ENCODE measurements at regions not wholly inside any gene's neighbourhood (a gene's known extent, or its start where the extent isn't known, plus 50 kb on each side); places are given as distances from the start of the nearest gene placed in this dataset.

- TF ChIP-seq POLR2A (IDR thresholded peaks at IDR 0.05; ENCODE audit: borderline replicate concordance, extremely low read depth, insufficient read depth, insufficient read length) (no peak), EZH2 (IDR thresholded peaks at IDR 0.05) (no peak), TCF7L2 (IDR thresholded peaks at IDR 0.05; ENCODE audit: borderline replicate concordance, extremely low read depth, insufficient read depth, insufficient read length) (no peak), ELF1 (IDR thresholded peaks at IDR 0.05; ENCODE audit: borderline replicate concordance, low read depth) (no peak), RAD21 (IDR thresholded peaks at IDR 0.05; ENCODE audit: low read depth) (no peak), ZNF274 (IDR thresholded peaks at IDR 0.05; ENCODE audit: low read depth, low read length) (no peak)
- TF ChIP-seq, protein P1, sequence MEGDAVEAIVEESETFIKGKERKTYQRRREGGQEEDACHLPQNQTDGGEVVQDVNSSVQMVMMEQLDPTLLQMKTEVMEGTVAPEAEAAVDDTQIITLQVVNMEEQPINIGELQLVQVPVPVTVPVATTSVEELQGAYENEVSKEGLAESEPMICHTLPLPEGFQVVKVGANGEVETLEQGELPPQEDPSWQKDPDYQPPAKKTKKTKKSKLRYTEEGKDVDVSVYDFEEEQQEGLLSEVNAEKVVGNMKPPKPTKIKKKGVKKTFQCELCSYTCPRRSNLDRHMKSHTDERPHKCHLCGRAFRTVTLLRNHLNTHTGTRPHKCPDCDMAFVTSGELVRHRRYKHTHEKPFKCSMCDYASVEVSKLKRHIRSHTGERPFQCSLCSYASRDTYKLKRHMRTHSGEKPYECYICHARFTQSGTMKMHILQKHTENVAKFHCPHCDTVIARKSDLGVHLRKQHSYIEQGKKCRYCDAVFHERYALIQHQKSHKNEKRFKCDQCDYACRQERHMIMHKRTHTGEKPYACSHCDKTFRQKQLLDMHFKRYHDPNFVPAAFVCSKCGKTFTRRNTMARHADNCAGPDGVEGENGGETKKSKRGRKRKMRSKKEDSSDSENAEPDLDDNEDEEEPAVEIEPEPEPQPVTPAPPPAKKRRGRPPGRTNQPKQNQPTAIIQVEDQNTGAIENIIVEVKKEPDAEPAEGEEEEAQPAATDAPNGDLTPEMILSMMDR (IDR thresholded peaks at IDR 0.05 in 2 of 3, conservative IDR thresholded peaks at IDR 0.05 in 1 of 3; ENCODE audit: borderline replicate concordance in 1 of 3, insufficient read depth in 1 of 3, low read depth in 2 of 3, low read length in 2 of 3), result no peak
- TF ChIP-seq, protein P2, sequence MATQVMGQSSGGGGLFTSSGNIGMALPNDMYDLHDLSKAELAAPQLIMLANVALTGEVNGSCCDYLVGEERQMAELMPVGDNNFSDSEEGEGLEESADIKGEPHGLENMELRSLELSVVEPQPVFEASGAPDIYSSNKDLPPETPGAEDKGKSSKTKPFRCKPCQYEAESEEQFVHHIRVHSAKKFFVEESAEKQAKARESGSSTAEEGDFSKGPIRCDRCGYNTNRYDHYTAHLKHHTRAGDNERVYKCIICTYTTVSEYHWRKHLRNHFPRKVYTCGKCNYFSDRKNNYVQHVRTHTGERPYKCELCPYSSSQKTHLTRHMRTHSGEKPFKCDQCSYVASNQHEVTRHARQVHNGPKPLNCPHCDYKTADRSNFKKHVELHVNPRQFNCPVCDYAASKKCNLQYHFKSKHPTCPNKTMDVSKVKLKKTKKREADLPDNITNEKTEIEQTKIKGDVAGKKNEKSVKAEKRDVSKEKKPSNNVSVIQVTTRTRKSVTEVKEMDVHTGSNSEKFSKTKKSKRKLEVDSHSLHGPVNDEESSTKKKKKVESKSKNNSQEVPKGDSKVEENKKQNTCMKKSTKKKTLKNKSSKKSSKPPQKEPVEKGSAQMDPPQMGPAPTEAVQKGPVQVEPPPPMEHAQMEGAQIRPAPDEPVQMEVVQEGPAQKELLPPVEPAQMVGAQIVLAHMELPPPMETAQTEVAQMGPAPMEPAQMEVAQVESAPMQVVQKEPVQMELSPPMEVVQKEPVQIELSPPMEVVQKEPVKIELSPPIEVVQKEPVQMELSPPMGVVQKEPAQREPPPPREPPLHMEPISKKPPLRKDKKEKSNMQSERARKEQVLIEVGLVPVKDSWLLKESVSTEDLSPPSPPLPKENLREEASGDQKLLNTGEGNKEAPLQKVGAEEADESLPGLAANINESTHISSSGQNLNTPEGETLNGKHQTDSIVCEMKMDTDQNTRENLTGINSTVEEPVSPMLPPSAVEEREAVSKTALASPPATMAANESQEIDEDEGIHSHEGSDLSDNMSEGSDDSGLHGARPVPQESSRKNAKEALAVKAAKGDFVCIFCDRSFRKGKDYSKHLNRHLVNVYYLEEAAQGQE (IDR thresholded peaks at IDR 0.05; ENCODE audit: low read depth), result no peak
Observed at GRCh38 chr18:45399643-45400042, 215.6 kb upstream of the SLC14A2 start.
